Fibroblast of lung (primary cell): ENCODE measurements at regions not wholly inside any gene's neighbourhood (a gene's known extent, or its start where the extent isn't known, plus 50 kb on each side); places are given as distances from the start of the nearest gene placed in this dataset.
"Not testable (repeated sequence)": the region's sequence is repeated elsewhere in the genome, so short reads cannot be mapped to it uniquely, and the experiment has no call there.

Experiments
- EZH2 ChIP-seq: IDR thresholded peaks from 2 replicates; pipeline ENCODE4 v1.5.1; 2012; ENCODE audit warnings: low read length, control low read depth, mild to moderate bottlenecking; ENCODE audit errors: missing control alignments
- TF ChIP-seq, protein P1 (sequence below), 2 donors: IDR thresholded peaks in 1 of 2; conservative IDR thresholded peaks in 1 of 2; 1 replicate in 1 of 2; 2 replicates in 1 of 2; pipeline ENCODE4 v1.5.1; 2011 to 2012; ENCODE audit warnings: low read length in 2 of 2, control low read depth in 1 of 2, inconsistent platforms in 1 of 2, low read depth in 1 of 2, mild to moderate bottlenecking in 1 of 2

DNA sequence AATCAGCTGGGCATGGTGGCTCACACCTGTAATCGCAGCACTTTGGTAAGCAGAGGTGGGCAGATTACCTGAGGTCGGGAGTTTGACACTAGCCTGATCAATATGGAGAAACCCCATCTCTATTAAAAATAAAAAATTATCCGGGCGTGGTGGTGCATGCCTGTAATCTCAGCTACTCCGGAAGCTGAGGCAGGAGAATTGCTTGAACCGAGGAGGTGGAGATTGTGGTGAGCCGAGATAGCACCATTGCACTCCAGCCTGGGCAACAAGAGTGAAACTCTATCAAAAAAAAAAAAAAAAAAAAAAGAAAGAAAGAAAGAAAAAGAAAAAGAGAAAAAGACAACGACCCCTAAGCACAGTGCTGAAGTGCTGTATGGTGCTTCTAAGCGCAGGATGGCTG is 280.6 kb upstream of the MAF start:
- TF ChIP-seq, protein P1, sequence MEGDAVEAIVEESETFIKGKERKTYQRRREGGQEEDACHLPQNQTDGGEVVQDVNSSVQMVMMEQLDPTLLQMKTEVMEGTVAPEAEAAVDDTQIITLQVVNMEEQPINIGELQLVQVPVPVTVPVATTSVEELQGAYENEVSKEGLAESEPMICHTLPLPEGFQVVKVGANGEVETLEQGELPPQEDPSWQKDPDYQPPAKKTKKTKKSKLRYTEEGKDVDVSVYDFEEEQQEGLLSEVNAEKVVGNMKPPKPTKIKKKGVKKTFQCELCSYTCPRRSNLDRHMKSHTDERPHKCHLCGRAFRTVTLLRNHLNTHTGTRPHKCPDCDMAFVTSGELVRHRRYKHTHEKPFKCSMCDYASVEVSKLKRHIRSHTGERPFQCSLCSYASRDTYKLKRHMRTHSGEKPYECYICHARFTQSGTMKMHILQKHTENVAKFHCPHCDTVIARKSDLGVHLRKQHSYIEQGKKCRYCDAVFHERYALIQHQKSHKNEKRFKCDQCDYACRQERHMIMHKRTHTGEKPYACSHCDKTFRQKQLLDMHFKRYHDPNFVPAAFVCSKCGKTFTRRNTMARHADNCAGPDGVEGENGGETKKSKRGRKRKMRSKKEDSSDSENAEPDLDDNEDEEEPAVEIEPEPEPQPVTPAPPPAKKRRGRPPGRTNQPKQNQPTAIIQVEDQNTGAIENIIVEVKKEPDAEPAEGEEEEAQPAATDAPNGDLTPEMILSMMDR (conservative IDR thresholded peaks at IDR 0.05 in 1 of 2, IDR thresholded peaks at IDR 0.05 in 1 of 2; ENCODE audit: low read depth in 1 of 2, low read length in 2 of 2): not testable (repeated sequence)
- TF ChIP-seq EZH2: not testable (repeated sequence)
